Trophoblast cell (in vitro differentiated cells and primary cell): ENCODE measurements at regions not wholly inside any gene's neighbourhood (a gene's known extent, or its start where the extent isn't known, plus 50 kb on each side); places are given as distances from the start of the nearest gene placed in this dataset.

ENCODE experiments used
- DNase-seq, 2 donors: peaks; one replicate each; pipeline ENCODE4 v3.0.0-alpha.2; 2016
- H2AFZ ChIP-seq: 2 replicates; pipeline ENCODE4 v1.6.1; 2013; ENCODE audit warnings: low read length, moderate library complexity, mild to moderate bottlenecking; ENCODE audit not compliant: insufficient read depth, poor library complexity
- H2AK5ac ChIP-seq: 2 replicates; pipeline ENCODE4 v1.6.1; 2013; ENCODE audit warnings: mild to moderate bottlenecking, low read length
- H2BK120ac ChIP-seq: 2 replicates; pipeline ENCODE4 v1.6.1; 2013; ENCODE audit warnings: low read length, mild to moderate bottlenecking, moderate library complexity; ENCODE audit not compliant: insufficient read depth, poor library complexity
- H2BK12ac ChIP-seq: 2 replicates; pipeline ENCODE4 v1.6.1; 2013; ENCODE audit warnings: mild to moderate bottlenecking, low read length, moderate library complexity
- H2BK5ac ChIP-seq: 2 replicates; pipeline ENCODE4 v1.6.1; 2013; ENCODE audit warnings: low read length, low read depth, moderate library complexity, mild to moderate bottlenecking; ENCODE audit not compliant: poor library complexity
- H3K14ac ChIP-seq: 2 replicates; pipeline ENCODE4 v1.6.1; 2013; ENCODE audit warnings: mild to moderate bottlenecking, low read length
- H3K18ac ChIP-seq: 2 replicates; pipeline ENCODE4 v1.6.1; 2013; ENCODE audit warnings: mild to moderate bottlenecking, low read length
- H3K23ac ChIP-seq: 2 replicates; pipeline ENCODE4 v1.6.1; 2013; ENCODE audit warnings: low read length
- H3K27ac ChIP-seq: 2 replicates; pipeline ENCODE4 v1.5.1; 2013; ENCODE audit warnings: low read depth, mild to moderate bottlenecking, inconsistent platforms, low read length, moderate library complexity
- H3K27me3 ChIP-seq: 2 replicates; pipeline ENCODE4 v1.6.1; 2013; ENCODE audit warnings: inconsistent platforms, mild to moderate bottlenecking, low read length, moderate library complexity; ENCODE audit not compliant: insufficient read depth
- H3K36me3 ChIP-seq, 2 experiments: 1 replicate in 1 of 2; 2 replicates in 1 of 2; pipeline ENCODE4 v1.6.1; 2013; ENCODE audit warnings: low read length in 2 of 2, mild to moderate bottlenecking in 2 of 2, moderate library complexity in 1 of 2; ENCODE audit not compliant: insufficient read depth in 2 of 2, control insufficient read depth in 1 of 2
- H3K4ac ChIP-seq: 2 replicates; pipeline ENCODE4 v1.6.1; 2013; ENCODE audit warnings: low read depth, mild to moderate bottlenecking, low read length, moderate library complexity
- H3K4me1 ChIP-seq, 2 experiments: 1 replicate in 1 of 2; 2 replicates in 1 of 2; pipeline ENCODE4 v1.6.1; 2013; ENCODE audit warnings: low read length in 2 of 2, mild to moderate bottlenecking in 2 of 2, moderate library complexity in 1 of 2; ENCODE audit not compliant: insufficient read depth in 2 of 2, control insufficient read depth in 1 of 2
- H3K4me2 ChIP-seq: 2 replicates; pipeline ENCODE4 v1.6.1; 2013; ENCODE audit warnings: inconsistent platforms, mild to moderate bottlenecking, low read length, moderate library complexity
- H3K4me3 ChIP-seq: 2 replicates; pipeline ENCODE4 v1.5.1; 2013; ENCODE audit warnings: mild to moderate bottlenecking, low read depth, low read length, inconsistent platforms
- H3K79me1 ChIP-seq: one replicate; pipeline ENCODE4 v1.6.1; 2013; ENCODE audit warnings: low read length
- H3K79me2 ChIP-seq: 2 replicates; pipeline ENCODE4 v1.6.1; 2013; ENCODE audit warnings: low read length, mild to moderate bottlenecking; ENCODE audit not compliant: control insufficient read depth, insufficient read depth, poor library complexity
- H3K9ac ChIP-seq: 2 replicates; pipeline ENCODE4 v1.6.1; 2013; ENCODE audit warnings: mild to moderate bottlenecking, low read length
- H3K9me3 ChIP-seq: 2 replicates; pipeline ENCODE4 v1.6.1; 2013; ENCODE audit warnings: low read depth, mild to moderate bottlenecking, control low read depth, inconsistent platforms, low read length; ENCODE audit not compliant: insufficient read depth
- H4K12ac ChIP-seq: 2 replicates; pipeline ENCODE4 v1.6.1; 2013; ENCODE audit warnings: low read depth, mild to moderate bottlenecking, low read length, moderate library complexity
- H4K8ac ChIP-seq: 2 replicates; pipeline ENCODE4 v1.6.1; 2013; ENCODE audit warnings: low read depth, mild to moderate bottlenecking, low read length, moderate library complexity
- H4K91ac ChIP-seq: one replicate; pipeline ENCODE4 v1.6.1; 2013; ENCODE audit warnings: low read depth, mild to moderate bottlenecking, low read length, moderate library complexity
- WGBS: extraction: QIAGEN DNeasy Blood & Tissue Kit; methylation state at CpG from one replicate; pipeline ENCODE4 v1.1.7; 2013; ENCODE audit warnings: missing lambda C conversion rate; ENCODE audit not compliant: insufficient read length, insufficient coverage; ENCODE audit errors: extremely low coverage; 5-methylcytosine and 5-hydroxymethylcytosine counted together

- H2BK5ac ChIP-seq = no peak overlapping the region
- H4K91ac ChIP-seq = no peak overlapping the region
- no peak overlapping the region for H2AFZ ChIP-seq
- no peak overlapping the region for H3K4me2 ChIP-seq
- no peak overlapping the region for H3K4ac ChIP-seq
- H3K36me3 ChIP-seq = no peaks in the 10 kb centered on the region
- H4K12ac ChIP-seq = no peak overlapping the region
- no peak for DNase-seq
- no peaks in the 10 kb centered on the region for H3K9me3 ChIP-seq
- H3K27me3 ChIP-seq = no peaks in the 10 kb centered on the region
- no peak overlapping the region for H3K27ac ChIP-seq
- no peak overlapping the region for H2AK5ac ChIP-seq
- no peaks in the 10 kb centered on the region for H3K79me2 ChIP-seq
- H2BK120ac ChIP-seq = no peak overlapping the region
- no peak overlapping the region for H2BK12ac ChIP-seq
- H3K18ac ChIP-seq = no peak overlapping the region
- H3K23ac ChIP-seq = no peak overlapping the region
- no peak overlapping the region for H4K8ac ChIP-seq
- no peak overlapping the region for H3K14ac ChIP-seq
- no peak overlapping the region for H3K4me3 ChIP-seq
- H3K79me1 ChIP-seq = no peaks in the 10 kb centered on the region
- H3K4me1 ChIP-seq = no peaks in the 10 kb centered on the region
- WGBS = no CpG with 5 or more reads among the region's 3 CpGs
- no peak overlapping the region for H3K9ac ChIP-seq
Observed at GRCh38 chrX:39556056-39556455, 541.7 kb downstream of the BCOR start.

DNA sequence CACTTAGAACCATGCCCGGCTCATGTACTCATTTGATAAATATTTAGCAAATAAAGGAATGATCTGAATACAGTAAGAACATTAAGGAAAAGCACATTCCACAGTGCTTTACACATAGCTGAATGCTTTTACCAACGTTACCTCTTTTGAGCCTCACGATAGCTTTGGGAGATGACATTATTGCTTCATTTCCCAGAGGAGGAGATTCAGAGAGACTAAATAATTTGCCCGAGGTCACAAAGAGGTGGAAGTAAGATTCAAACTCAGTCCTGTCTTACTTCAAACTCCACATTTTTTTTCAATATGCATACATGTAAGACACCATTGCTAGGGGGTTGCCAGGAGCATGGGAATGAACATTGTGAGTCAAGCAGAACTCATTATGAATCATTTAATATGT lies 538.5 kb downstream of the BCOR start:
- no peak overlapping the region for H3K9ac ChIP-seq
- no peaks in the 10 kb centered on the region for H3K36me3 ChIP-seq
- H3K79me2 ChIP-seq = no peaks in the 10 kb centered on the region
- peak in 1 of 2 donors; percentile 80 for DNase-seq
- no peak overlapping the region for H3K4ac ChIP-seq
- no CpG with 5 or more reads among the region's 4 CpGs for WGBS
- H2BK120ac ChIP-seq = no peak overlapping the region
- no peaks in the 10 kb centered on the region for H3K9me3 ChIP-seq
- no peak overlapping the region for H3K23ac ChIP-seq
- no peak overlapping the region for H2AK5ac ChIP-seq
- H4K12ac ChIP-seq = no peak overlapping the region
- no peak overlapping the region for H3K14ac ChIP-seq
- H3K27ac ChIP-seq = no peak overlapping the region
- H3K27me3 ChIP-seq = no peaks in the 10 kb centered on the region
- no peak overlapping the region for H4K8ac ChIP-seq
- H3K79me1 ChIP-seq = no peaks in the 10 kb centered on the region
- H3K18ac ChIP-seq = no peak overlapping the region
- no peak overlapping the region for H3K4me2 ChIP-seq
- no peak overlapping the region for H4K91ac ChIP-seq
- no peaks in the 10 kb centered on the region for H3K4me1 ChIP-seq
- H2BK12ac ChIP-seq = no peak overlapping the region
- H2AFZ ChIP-seq = no peak overlapping the region
- H3K4me3 ChIP-seq = no peak overlapping the region
- no peak overlapping the region for H2BK5ac ChIP-seq

DNA sequence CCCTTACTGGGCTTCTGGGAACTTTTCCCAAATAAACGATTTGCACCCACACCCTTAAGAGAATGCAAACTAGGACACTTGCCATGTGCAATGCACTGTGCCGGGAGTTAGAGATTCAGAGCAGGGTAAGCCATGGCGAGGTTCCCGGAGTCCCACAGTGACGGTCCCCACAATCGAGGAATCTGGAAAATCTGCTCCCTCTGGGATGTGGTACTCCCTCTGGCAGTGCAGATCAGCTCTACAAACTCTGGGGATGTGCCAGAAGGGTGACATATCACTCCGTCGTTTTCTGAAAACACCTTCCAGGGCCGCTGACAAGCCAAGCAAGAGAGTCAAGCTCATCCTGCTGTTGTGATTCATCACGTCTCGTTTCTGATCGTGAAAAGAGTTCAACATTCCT lies 537.5 kb downstream of the BCOR start:
- Histone ChIP-seq H2AK5ac (no peak overlapping the region), H3K79me1 (no peaks in the 10 kb centered on the region), H3K36me3 (no peaks in the 10 kb centered on the region)

DNA sequence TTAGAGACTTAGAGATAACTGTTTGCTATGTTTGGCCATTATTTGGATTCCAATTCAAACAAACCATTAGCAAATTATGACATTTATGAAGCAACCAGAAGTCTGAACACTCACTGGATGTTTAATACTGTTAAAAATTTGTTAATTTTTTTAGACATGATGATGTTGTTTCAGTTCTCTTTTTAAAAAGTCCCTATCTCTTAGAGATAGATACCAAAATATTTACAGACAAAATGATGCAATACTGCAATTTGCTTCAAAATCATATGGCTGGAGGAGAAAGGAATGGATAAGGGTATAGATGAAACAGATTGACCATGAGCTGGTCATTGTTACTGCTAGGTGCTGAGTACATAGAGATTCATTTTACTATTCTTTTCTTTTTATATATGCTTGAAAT lies 534.6 kb downstream of the BCOR start:
- Histone ChIP-seq H3K4me3 (no peak overlapping the region), H3K14ac (no peak overlapping the region), H2BK120ac (no peak overlapping the region), H3K79me2 (no peaks in the 10 kb centered on the region), H3K4me1 (peaks cover 3 to 5% of the 10 kb centered on the region in 2 experiments), H2AFZ (no peak overlapping the region), H3K18ac (no peak overlapping the region), H3K27me3 (no peaks in the 10 kb centered on the region), H4K12ac (no peak overlapping the region), H3K36me3 (no peaks in the 10 kb centered on the region), H3K23ac (no peak overlapping the region), H3K4me2 (no peak overlapping the region), H4K91ac (no peak overlapping the region), H2AK5ac (no peak overlapping the region), H3K27ac (no peak overlapping the region), H2BK5ac (no peak overlapping the region), H4K8ac (no peak overlapping the region), H3K9ac (no peak overlapping the region), H3K79me1 (no peaks in the 10 kb centered on the region), H3K4ac (no peak overlapping the region), H2BK12ac (no peak overlapping the region), H3K9me3 (peaks cover 2% of the 10 kb centered on the region)
- DNase-seq = peak in 1 of 2 donors; percentile 74

More for the DNA sequence above, 537.5 kb downstream of the BCOR start:
- DNase-seq = no peak
- Histone ChIP-seq H3K79me2 (no peaks in the 10 kb centered on the region), H3K4ac (no peak overlapping the region), H4K91ac (no peak overlapping the region), H3K27ac (no peak overlapping the region), H4K8ac (no peak overlapping the region), H4K12ac (no peak overlapping the region), H3K14ac (no peak overlapping the region), H2AFZ (no peak overlapping the region), H3K27me3 (no peaks in the 10 kb centered on the region), H3K4me3 (no peak overlapping the region), H3K9ac (no peak overlapping the region), H2BK120ac (no peak overlapping the region), H3K4me2 (no peak overlapping the region), H3K4me1 (peaks cover 2 to 4% of the 10 kb centered on the region in 2 experiments), H2BK12ac (no peak overlapping the region), H3K23ac (no peak overlapping the region), H3K18ac (no peak overlapping the region), H2BK5ac (no peak overlapping the region), H3K9me3 (no peaks in the 10 kb centered on the region)
- WGBS = no CpG with 5 or more reads among the region's 12 CpGs
